ENCODE measurements at regions not wholly inside any gene's neighbourhood (a gene's known extent, or its start where the extent isn't known, plus 50 kb on each side); places are given as distances from the start of the nearest gene placed in this dataset.

DNA sequence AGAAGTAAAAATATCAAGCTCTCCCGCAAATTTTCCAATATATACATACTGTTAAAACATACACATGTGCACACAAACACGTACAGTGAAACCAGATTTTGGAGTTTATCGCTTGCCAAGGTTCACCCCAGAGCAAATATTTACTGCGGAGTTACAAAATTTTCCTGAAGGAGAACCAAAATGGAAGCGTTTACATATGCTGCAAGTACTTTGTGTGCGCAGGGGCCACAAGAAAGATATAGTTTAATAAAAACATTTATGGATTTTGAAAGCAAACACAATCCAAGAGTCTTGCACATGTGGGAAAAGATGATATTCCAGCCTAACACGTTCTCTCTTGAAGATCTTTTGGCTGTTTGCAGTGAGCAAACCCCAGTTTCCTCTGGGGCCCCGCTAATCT, 301.3 kb upstream of the NFE2L3 start:
- no peak overlapping the region for H3K4me3 ChIP-seq (ENCODE audit: low read length)
- no peak overlapping the region for H3K9ac ChIP-seq (ENCODE audit: low read length)
- no peak overlapping the region for H2AFZ ChIP-seq (ENCODE audit: low read depth, low read length)
- no peaks in the 10 kb centered on the region for H3K9me2 ChIP-seq (ENCODE audit: insufficient read depth, low read length)
- H3K4me2 ChIP-seq (ENCODE audit: low read length): no peak overlapping the region
- TF ChIP-seq SMC3 (conservative IDR thresholded peaks at IDR 0.05; ENCODE audit: poor library complexity): no peak
- TF ChIP-seq RAD21 (conservative IDR thresholded peaks at IDR 0.05): no peak
- TF ChIP-seq TAF1 (IDR thresholded peaks at IDR 0.05; ENCODE audit: low read depth): no peak
- TF ChIP-seq MXI1 (conservative IDR thresholded peaks at IDR 0.05; ENCODE audit: poor library complexity, severe bottlenecking): no peak
- TF ChIP-seq, protein P1, sequence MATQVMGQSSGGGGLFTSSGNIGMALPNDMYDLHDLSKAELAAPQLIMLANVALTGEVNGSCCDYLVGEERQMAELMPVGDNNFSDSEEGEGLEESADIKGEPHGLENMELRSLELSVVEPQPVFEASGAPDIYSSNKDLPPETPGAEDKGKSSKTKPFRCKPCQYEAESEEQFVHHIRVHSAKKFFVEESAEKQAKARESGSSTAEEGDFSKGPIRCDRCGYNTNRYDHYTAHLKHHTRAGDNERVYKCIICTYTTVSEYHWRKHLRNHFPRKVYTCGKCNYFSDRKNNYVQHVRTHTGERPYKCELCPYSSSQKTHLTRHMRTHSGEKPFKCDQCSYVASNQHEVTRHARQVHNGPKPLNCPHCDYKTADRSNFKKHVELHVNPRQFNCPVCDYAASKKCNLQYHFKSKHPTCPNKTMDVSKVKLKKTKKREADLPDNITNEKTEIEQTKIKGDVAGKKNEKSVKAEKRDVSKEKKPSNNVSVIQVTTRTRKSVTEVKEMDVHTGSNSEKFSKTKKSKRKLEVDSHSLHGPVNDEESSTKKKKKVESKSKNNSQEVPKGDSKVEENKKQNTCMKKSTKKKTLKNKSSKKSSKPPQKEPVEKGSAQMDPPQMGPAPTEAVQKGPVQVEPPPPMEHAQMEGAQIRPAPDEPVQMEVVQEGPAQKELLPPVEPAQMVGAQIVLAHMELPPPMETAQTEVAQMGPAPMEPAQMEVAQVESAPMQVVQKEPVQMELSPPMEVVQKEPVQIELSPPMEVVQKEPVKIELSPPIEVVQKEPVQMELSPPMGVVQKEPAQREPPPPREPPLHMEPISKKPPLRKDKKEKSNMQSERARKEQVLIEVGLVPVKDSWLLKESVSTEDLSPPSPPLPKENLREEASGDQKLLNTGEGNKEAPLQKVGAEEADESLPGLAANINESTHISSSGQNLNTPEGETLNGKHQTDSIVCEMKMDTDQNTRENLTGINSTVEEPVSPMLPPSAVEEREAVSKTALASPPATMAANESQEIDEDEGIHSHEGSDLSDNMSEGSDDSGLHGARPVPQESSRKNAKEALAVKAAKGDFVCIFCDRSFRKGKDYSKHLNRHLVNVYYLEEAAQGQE (IDR thresholded peaks at IDR 0.05; ENCODE audit: borderline replicate concordance): no peak
- TF ChIP-seq EP300 (conservative IDR thresholded peaks at IDR 0.05; ENCODE audit: poor library complexity, severe bottlenecking): no peak
- TF ChIP-seq, protein P2, sequence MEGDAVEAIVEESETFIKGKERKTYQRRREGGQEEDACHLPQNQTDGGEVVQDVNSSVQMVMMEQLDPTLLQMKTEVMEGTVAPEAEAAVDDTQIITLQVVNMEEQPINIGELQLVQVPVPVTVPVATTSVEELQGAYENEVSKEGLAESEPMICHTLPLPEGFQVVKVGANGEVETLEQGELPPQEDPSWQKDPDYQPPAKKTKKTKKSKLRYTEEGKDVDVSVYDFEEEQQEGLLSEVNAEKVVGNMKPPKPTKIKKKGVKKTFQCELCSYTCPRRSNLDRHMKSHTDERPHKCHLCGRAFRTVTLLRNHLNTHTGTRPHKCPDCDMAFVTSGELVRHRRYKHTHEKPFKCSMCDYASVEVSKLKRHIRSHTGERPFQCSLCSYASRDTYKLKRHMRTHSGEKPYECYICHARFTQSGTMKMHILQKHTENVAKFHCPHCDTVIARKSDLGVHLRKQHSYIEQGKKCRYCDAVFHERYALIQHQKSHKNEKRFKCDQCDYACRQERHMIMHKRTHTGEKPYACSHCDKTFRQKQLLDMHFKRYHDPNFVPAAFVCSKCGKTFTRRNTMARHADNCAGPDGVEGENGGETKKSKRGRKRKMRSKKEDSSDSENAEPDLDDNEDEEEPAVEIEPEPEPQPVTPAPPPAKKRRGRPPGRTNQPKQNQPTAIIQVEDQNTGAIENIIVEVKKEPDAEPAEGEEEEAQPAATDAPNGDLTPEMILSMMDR (IDR thresholded peaks at IDR 0.05; ENCODE audit: poor library complexity, severe bottlenecking): no peak
- no peak for TF ChIP-seq EZH2 (IDR thresholded peaks at IDR 0.05; ENCODE audit: borderline replicate concordance, insufficient read depth, low read length, poor library complexity, severe bottlenecking)
- no peak for TF ChIP-seq POLR2AphosphoS5 (IDR thresholded peaks at IDR 0.05)
- no peaks in the 10 kb centered on the region for H3K36me3 ChIP-seq (ENCODE audit: insufficient read depth, low read length)
- no peak overlapping the region for H3K27ac ChIP-seq (ENCODE audit: low read length)
- no peaks in the 10 kb centered on the region for H3F3A ChIP-seq (ENCODE audit: insufficient read depth, low read length, poor library complexity, severe bottlenecking)
- H4K20me1 ChIP-seq (ENCODE audit: insufficient read depth): no peaks in the 10 kb centered on the region
- H3K79me2 ChIP-seq (replicated peaks; ENCODE audit: insufficient read depth, low read length): no peaks in the 10 kb centered on the region
- H3K9me3 ChIP-seq (ENCODE audit: low read length): no peaks in the 10 kb centered on the region
- peaks cover 34% of the 10 kb centered on the region for H3K27me3 ChIP-seq (ENCODE audit: insufficient read depth, low read depth, low read length)

DNA sequence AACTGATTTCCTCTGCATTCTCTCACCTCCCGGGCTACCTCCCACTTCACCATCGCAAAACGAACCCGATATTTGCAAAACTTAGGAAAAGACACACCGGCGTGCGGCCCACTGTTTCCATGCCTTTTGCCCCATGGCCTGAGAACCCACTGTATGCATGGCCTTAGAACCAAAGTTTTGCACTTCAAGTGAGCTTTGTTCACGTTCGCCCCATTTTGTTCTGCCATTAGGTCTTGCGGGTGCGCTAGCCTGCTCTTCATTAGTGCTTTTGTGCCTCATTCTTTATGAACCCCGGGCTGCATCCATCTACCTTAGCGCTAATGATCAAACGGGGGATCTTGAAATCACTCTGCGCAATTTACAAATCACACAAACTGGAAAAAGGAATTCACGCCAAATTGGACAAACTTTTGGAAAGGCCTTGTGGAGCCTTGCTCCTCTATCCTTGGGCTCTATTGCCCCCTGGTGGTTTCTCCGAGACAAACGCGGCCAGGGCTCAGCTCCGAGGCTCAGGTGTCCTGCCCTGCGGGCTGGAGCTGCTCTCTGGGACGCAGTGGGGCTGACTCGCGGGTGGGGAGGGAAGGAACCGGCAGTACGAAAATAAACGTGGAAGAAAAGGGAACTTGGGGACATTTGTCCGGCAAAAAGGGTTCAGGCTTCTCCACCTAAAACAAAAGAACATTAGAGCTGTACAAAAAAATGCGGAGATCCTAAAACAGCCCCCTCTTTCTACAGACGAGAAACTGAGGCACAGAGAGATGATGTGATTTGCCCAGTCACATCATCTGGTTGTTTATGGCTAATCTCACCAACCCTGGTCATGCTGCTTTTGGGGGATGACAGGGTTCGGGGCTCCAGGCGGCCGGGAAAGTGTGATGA, 300.4 kb upstream of the NFE2L3 start:
- no peak for TF ChIP-seq EZH2 (IDR thresholded peaks at IDR 0.05; ENCODE audit: borderline replicate concordance, insufficient read depth, low read length, poor library complexity, severe bottlenecking)
- no peak for TF ChIP-seq TAF1 (IDR thresholded peaks at IDR 0.05; ENCODE audit: low read depth)
- no peak for TF ChIP-seq POLR2AphosphoS5 (IDR thresholded peaks at IDR 0.05)
- TF ChIP-seq MXI1 (conservative IDR thresholded peaks at IDR 0.05; ENCODE audit: poor library complexity, severe bottlenecking): no peak
- no peak for TF ChIP-seq EP300 (conservative IDR thresholded peaks at IDR 0.05; ENCODE audit: poor library complexity, severe bottlenecking)
- peak; percentile 89 for TF ChIP-seq SMC3 (conservative IDR thresholded peaks at IDR 0.05; ENCODE audit: poor library complexity)
- peak; percentile 89 for TF ChIP-seq RAD21 (conservative IDR thresholded peaks at IDR 0.05)
- TF ChIP-seq, protein P1 (IDR thresholded peaks at IDR 0.05; ENCODE audit: borderline replicate concordance): no peak
- TF ChIP-seq, protein P2 (IDR thresholded peaks at IDR 0.05; ENCODE audit: poor library complexity, severe bottlenecking): peak; percentile 89
- Histone ChIP-seq H3K9me2 (ENCODE audit: insufficient read depth, low read length) (no peaks in the 10 kb centered on the region), H3K79me2 (replicated peaks; ENCODE audit: insufficient read depth, low read length) (no peaks in the 10 kb centered on the region), H2AFZ (ENCODE audit: low read depth, low read length) (no peak overlapping the region), H3F3A (ENCODE audit: insufficient read depth, low read length, poor library complexity, severe bottlenecking) (peaks cover 4% of the 10 kb centered on the region), H3K27me3 (ENCODE audit: insufficient read depth, low read depth, low read length) (peaks cover 43% of the 10 kb centered on the region), H3K36me3 (ENCODE audit: insufficient read depth, low read length) (no peaks in the 10 kb centered on the region), H3K9me3 (ENCODE audit: low read length) (no peaks in the 10 kb centered on the region), H3K27ac (ENCODE audit: low read length) (no peak overlapping the region), H3K4me3 (ENCODE audit: low read length) (peak overlapping the region; percentile 40), H3K9ac (ENCODE audit: low read length) (no peak overlapping the region), H3K4me2 (ENCODE audit: low read length) (no peak overlapping the region), H4K20me1 (ENCODE audit: insufficient read depth) (no peaks in the 10 kb centered on the region)

All from neural cell (in vitro differentiated cells).